Right atrium auricular region (tissue), 2 donors: ENCODE measurements at regions not wholly inside any gene's neighbourhood (a gene's known extent, or its start where the extent isn't known, plus 50 kb on each side); places are given as distances from the start of the nearest gene placed in this dataset.

Experiments used
- DNase-seq: peaks from one replicate; pipeline ENCODE4 v3.0.0-alpha.2; 2019; ENCODE audit warnings: low spot score
- H3K27ac ChIP-seq, 2 donors: fragments of 200-600 bp; sonication (generic); 1 replicate in 1 of 2; 2 replicates in 1 of 2; pipeline ENCODE4 v1.5.1; 2016 to 2019
- H3K27me3 ChIP-seq, 2 donors: fragments of 200-600 bp; sonication (generic); one replicate each; pipeline versions ENCODE4 v1.5.1 to v1.6.0; 2017 to 2019
- H3K36me3 ChIP-seq: fragments of 200-600 bp; sonication (generic); one replicate; pipeline ENCODE4 v1.5.1; 2016
- H3K4me1 ChIP-seq, 2 donors: fragments of 200-600 bp; sonication (generic); one replicate each; pipeline versions ENCODE4 v1.5.1 to v1.6.0; 2017 to 2019
- H3K4me3 ChIP-seq, 2 donors: fragments of 200-600 bp; sonication (generic); 1 replicate in 1 of 2; 2 replicates in 1 of 2; pipeline ENCODE4 v1.5.1; 2017 to 2019; ENCODE audit warnings: mild to moderate bottlenecking in 1 of 2, moderate library complexity in 1 of 2
- H3K9me3 ChIP-seq, 2 donors: fragments of 200-600 bp; sonication (generic); one replicate each; pipeline ENCODE4 v1.5.1; 2019
- TF ChIP-seq, protein P1 (sequence below), 2 donors: fragments of 200-600 bp; sonication (generic); IDR thresholded peaks; one replicate each; pipeline ENCODE4 v1.5.1; 2019; ENCODE audit warnings: antibody characterized with exemption in 2 of 2

DNA sequence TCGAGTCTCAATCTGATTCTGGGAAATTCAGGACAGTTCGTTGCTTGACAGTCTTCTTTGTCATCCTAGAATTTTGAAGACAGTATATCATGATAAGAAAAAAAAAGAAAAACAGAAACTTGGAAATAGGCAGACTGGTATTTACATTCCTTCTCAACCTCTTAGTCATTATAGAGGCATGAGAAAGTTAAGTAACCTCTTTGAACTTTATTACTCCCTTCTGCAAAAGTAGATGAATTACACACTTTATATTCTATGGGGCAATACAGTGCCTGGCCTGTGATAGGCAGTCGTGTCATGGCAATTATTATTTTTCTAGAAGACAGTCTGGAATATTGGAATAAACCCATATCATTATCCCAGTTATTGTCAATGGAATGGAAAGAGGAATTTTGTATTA lies 828.9 kb downstream of the TLR4 start:
- DNase-seq = no peak
- Histone ChIP-seq H3K36me3 (no peaks in the 10 kb centered on the region), H3K4me1 (peaks cover 0 to 8% of the 10 kb centered on the region in 2 donors), H3K4me3 (no peak overlapping the region), H3K27me3 (no peaks in the 10 kb centered on the region), H3K27ac (no peak overlapping the region), H3K9me3 (no peaks in the 10 kb centered on the region)
- TF ChIP-seq, protein P1, sequence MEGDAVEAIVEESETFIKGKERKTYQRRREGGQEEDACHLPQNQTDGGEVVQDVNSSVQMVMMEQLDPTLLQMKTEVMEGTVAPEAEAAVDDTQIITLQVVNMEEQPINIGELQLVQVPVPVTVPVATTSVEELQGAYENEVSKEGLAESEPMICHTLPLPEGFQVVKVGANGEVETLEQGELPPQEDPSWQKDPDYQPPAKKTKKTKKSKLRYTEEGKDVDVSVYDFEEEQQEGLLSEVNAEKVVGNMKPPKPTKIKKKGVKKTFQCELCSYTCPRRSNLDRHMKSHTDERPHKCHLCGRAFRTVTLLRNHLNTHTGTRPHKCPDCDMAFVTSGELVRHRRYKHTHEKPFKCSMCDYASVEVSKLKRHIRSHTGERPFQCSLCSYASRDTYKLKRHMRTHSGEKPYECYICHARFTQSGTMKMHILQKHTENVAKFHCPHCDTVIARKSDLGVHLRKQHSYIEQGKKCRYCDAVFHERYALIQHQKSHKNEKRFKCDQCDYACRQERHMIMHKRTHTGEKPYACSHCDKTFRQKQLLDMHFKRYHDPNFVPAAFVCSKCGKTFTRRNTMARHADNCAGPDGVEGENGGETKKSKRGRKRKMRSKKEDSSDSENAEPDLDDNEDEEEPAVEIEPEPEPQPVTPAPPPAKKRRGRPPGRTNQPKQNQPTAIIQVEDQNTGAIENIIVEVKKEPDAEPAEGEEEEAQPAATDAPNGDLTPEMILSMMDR (IDR thresholded peaks at IDR 0.05) = no peak

DNA sequence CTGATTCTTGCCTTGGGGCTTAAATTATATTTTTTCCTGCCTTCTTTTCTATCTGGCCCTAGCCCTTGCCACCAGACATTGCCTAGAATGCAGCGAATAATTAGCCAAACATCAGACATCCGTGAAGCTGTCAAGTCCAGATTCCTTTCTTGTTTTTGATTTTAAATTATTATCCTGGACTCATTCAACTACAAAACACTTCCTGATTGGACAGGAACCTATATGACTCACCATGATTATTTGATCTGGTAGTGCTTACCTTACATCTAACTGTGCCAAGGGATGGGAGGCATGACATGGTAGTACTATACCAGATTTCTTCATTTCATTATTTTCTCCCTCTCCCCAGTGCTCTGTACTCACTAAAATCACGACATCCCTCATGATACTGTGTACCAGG lies 829.6 kb downstream of the TLR4 start:
- Histone ChIP-seq H3K4me1 (peaks cover 0 to 8% of the 10 kb centered on the region in 2 donors), H3K27ac (no peak overlapping the region), H3K4me3 (no peak overlapping the region), H3K27me3 (no peaks in the 10 kb centered on the region), H3K9me3 (no peaks in the 10 kb centered on the region), H3K36me3 (no peaks in the 10 kb centered on the region)
- no peak for DNase-seq
- TF ChIP-seq, protein P1 (IDR thresholded peaks at IDR 0.05) = no peak

DNA sequence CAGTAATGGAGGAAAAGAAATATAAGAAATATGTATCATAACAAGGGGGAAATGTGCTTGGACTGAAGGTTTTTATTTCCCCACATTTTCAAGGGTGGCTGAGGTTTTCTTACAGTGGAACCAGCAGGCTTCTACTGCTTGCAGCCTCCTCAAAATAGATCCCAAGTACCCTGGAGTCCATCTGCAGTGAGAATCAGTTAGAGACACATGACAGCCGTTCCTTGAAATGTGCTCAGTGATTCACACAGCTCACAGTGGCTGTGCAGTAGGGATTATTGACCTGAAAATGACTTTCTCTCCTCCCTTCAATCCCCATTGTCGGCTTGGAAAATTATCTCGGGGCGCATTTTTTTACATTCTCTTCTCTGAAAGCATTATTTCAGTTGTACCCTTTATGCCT lies 832.0 kb downstream of the TLR4 start:
- no peak for DNase-seq
- no peak overlapping the region for H3K4me3 ChIP-seq
- no peaks in the 10 kb centered on the region for H3K4me1 ChIP-seq
- no peaks in the 10 kb centered on the region for H3K9me3 ChIP-seq
- no peaks in the 10 kb centered on the region for H3K27me3 ChIP-seq
- TF ChIP-seq, protein P1 (IDR thresholded peaks at IDR 0.05) = no peak
- no peaks in the 10 kb centered on the region for H3K36me3 ChIP-seq
- H3K27ac ChIP-seq = no peak overlapping the region

DNA sequence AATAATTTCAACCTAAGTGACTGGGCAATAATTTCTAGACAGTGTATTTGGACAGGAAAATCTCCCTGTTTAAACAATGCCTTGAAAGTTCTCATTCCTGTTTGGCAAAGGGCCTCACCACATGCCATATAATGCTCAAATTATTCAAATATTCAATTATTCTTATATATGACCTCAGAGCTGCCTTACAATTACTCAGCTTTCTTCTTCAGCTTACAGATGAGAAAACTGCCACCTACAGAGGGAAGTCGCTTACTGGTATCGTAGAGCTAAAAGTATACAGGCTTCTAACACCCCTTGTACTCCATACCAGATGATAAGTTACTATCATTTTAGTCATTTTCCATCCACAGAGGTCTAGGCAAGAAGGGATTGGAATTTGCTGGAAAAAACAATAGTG lies 830.3 kb downstream of the BRINP1 start:
- no peak for DNase-seq
- H3K9me3 ChIP-seq = no peaks in the 10 kb centered on the region
- H3K27me3 ChIP-seq = no peaks in the 10 kb centered on the region
- TF ChIP-seq, protein P1 (IDR thresholded peaks at IDR 0.05) = no peak
- no peaks in the 10 kb centered on the region for H3K4me1 ChIP-seq
- no peaks in the 10 kb centered on the region for H3K36me3 ChIP-seq
- H3K27ac ChIP-seq = no peak overlapping the region
- H3K4me3 ChIP-seq = no peak overlapping the region

DNA sequence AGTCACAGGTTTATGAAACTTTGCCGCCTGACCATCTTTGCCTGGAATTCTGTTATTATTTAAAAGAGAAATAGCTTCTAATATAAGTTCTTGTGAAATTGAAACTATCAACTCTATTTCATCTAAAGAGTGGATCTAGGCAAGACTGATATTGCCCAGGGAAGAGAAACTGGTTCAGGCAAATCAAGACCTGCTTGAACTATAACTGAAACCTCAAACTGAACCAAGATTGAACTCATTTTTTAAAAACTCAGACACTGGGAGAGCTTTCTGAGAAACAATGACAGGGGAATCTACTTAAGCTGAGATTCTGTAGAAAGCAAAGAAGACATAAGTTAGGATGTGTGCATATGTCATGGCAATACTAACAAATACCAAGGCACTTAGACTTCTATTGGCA lies 815.8 kb downstream of the BRINP1 start:
- Histone ChIP-seq H3K9me3 (no peaks in the 10 kb centered on the region), H3K4me1 (no peaks in the 10 kb centered on the region), H3K36me3 (no peaks in the 10 kb centered on the region), H3K4me3 (no peak overlapping the region), H3K27me3 (no peaks in the 10 kb centered on the region), H3K27ac (no peak overlapping the region)
- DNase-seq = no peak
- TF ChIP-seq, protein P1 (IDR thresholded peaks at IDR 0.05) = no peak

DNA sequence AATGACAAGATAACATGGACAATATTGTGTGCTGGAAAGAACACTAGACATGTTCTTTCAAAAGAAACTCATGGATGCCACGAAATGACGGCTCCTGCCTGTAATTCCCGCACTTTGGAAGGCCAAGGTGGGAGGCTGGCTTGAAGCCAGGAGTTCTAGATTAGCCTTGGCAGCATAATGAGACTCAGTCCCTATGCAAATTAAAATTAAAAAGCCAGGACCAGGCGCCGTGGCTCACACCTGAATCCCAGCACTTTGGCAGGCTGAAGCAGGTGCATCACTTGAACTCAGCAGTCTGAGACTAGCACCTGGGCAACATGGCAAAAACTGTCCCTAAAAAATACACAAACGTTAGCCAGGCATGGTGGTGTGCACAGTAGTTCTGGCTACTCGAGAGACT lies 814.2 kb downstream of the BRINP1 start:
- no peak for DNase-seq
- no peaks in the 10 kb centered on the region for H3K27me3 ChIP-seq
- H3K4me3 ChIP-seq = no peak overlapping the region
- H3K27ac ChIP-seq = no peak overlapping the region
- no peaks in the 10 kb centered on the region for H3K4me1 ChIP-seq
- H3K9me3 ChIP-seq = no peaks in the 10 kb centered on the region
- no peaks in the 10 kb centered on the region for H3K36me3 ChIP-seq
- TF ChIP-seq, protein P1 (IDR thresholded peaks at IDR 0.05) = no peak
